ENCODE measurements at regions not wholly inside any gene's neighbourhood (a gene's known extent, or its start where the extent isn't known, plus 50 kb on each side); places are given as distances from the start of the nearest gene placed in this dataset.

DNA sequence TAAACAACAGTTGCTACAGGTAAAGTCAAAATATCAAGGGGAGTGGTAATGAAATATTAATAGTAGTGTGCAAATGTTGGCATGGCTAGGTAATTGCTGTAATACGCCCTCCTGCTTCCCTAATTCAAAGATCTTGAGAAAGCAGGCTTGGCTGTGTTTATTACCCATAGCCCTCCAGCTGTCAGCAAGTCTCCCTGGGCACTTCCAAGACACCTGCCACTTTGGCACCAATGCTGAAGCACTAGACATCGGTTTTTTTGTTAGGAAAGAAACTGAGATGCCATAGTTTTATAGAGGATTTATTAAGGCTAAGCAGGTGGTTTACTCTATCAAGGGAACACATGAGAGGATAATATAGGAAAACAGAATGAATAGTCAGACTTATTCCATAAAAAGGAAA is 64.4 kb downstream of the P2RY1 start:
- Histone ChIP-seq H3K27ac (no peak overlapping the region), H3K36me3 (ENCODE audit: low read depth) (no peaks in the 10 kb centered on the region), H3F3A (ENCODE audit: insufficient read depth, low read depth) (no peaks in the 10 kb centered on the region), H3K9me3 (ENCODE audit: insufficient read depth, low read depth) (no peaks in the 10 kb centered on the region), H3K9me2 (ENCODE audit: insufficient read depth) (peaks cover 3% of the 10 kb centered on the region; the same call in 1 of the 2 replicates), H3K4me3 (no peak overlapping the region), H4K20me1 (ENCODE audit: insufficient read depth) (no peaks in the 10 kb centered on the region), H3K4me1 (replicated peaks; ENCODE audit: insufficient read depth) (no peaks in the 10 kb centered on the region), H3K79me2 (ENCODE audit: low read depth) (no peaks in the 10 kb centered on the region), H2AFZ (no peak overlapping the region; the same call in 1 of the 2 replicates), H3K27me3 (ENCODE audit: insufficient read depth, low read depth) (no peaks in the 10 kb centered on the region), H3K4me2 (no peak overlapping the region)
- CTCF ChIA-PET, result no interaction called here
- intact Hi-C loops (cut with micrococcal nuclease; ENCODE audit: unreplicated experiment), result no loop called here
- BruUV-seq (replicated peaks), result no TSS peak
- TF ChIP-seq EZH2 (IDR thresholded peaks at IDR 0.05; ENCODE audit: low read depth), result no peak
- TF ChIP-seq, protein P1, sequence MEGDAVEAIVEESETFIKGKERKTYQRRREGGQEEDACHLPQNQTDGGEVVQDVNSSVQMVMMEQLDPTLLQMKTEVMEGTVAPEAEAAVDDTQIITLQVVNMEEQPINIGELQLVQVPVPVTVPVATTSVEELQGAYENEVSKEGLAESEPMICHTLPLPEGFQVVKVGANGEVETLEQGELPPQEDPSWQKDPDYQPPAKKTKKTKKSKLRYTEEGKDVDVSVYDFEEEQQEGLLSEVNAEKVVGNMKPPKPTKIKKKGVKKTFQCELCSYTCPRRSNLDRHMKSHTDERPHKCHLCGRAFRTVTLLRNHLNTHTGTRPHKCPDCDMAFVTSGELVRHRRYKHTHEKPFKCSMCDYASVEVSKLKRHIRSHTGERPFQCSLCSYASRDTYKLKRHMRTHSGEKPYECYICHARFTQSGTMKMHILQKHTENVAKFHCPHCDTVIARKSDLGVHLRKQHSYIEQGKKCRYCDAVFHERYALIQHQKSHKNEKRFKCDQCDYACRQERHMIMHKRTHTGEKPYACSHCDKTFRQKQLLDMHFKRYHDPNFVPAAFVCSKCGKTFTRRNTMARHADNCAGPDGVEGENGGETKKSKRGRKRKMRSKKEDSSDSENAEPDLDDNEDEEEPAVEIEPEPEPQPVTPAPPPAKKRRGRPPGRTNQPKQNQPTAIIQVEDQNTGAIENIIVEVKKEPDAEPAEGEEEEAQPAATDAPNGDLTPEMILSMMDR (conservative IDR thresholded peaks at IDR 0.05), result no peak
- POLR2A ChIA-PET (ENCODE audit: unreplicated experiment), result no interaction called here
- DNase-seq, result no peak

DNA sequence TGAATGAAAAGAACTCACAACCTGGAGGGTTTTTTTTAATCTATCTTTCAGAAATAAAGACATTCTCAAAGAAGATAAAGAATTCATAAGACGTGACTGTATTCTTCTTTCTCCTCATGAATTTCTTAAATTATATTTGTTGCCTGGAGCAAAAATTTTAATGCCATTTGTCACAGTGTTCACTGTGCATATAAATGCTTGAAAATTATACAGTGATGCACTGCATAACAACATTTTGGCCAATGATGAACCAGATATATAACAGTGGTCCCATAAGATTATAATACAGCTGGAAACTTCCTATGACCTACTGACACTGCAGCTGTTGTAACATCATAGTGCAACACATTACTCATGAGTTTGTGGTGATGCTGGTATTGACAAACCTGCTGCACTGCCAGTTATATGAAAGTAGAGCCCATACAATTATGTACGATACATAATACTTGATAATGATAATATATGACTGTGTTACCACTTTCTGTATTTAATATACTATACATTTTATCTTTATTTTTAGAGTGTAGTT is 67.3 kb downstream of the P2RY1 start:
- H3K4me1 ChIP-seq (replicated peaks; ENCODE audit: insufficient read depth), result no peaks in the 10 kb centered on the region
- DNase-seq, result no peak

DNA sequence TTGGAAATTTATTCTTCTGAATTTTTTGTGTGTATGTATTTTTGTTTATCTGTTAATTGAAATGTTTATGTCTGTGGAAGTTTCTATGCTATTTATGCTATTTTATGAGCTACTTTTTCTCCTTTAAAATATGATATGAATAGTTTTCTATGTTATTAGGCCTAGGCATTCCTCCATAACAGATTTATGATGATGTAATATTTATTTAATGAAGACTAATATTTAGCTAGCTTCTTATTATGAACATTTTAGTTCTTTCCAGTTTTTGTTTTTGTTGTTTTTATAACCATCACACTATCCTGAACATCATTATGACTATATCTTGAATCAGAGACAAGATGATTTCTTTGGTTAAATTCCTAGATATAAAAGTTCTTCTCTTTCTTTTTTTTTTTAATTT is 70.7 kb downstream of the P2RY1 start:
- TF ChIP-seq, protein P1 (conservative IDR thresholded peaks at IDR 0.05), result no peak
- no peak for TF ChIP-seq EZH2 (IDR thresholded peaks at IDR 0.05; ENCODE audit: low read depth)
- ChIA-PET CTCF (no interaction called here), POLR2A (ENCODE audit: unreplicated experiment) (interaction anchor here (0.7 kb wide), 1 partner anchor 550 kb away, joined by 3 read pairs; no protein-coding TSS in a partner anchor)

More for the DNA sequence above, 67.3 kb downstream of the P2RY1 start:
- H3K79me2 ChIP-seq (ENCODE audit: low read depth), result no peaks in the 10 kb centered on the region
- BruUV-seq (replicated peaks), result no TSS peak
- H3K27ac ChIP-seq, result no peak overlapping the region
- POLR2A ChIA-PET (ENCODE audit: unreplicated experiment), result no interaction called here
- no peak overlapping the region for H3K4me3 ChIP-seq
- no peaks in the 10 kb centered on the region for H3K36me3 ChIP-seq (ENCODE audit: low read depth)
- CTCF ChIA-PET, result no interaction called here
- H3K27me3 ChIP-seq (ENCODE audit: insufficient read depth, low read depth), result no peaks in the 10 kb centered on the region
- no peaks in the 10 kb centered on the region for H3K9me3 ChIP-seq (ENCODE audit: insufficient read depth, low read depth)
- no peaks in the 10 kb centered on the region for H4K20me1 ChIP-seq (ENCODE audit: insufficient read depth)
- intact Hi-C loops (cut with micrococcal nuclease; ENCODE audit: unreplicated experiment), result no loop called here
- no peak overlapping the region for H2AFZ ChIP-seq
- H3F3A ChIP-seq (ENCODE audit: insufficient read depth, low read depth), result no peaks in the 10 kb centered on the region
- no peak overlapping the region for H3K4me2 ChIP-seq
- peaks cover 3% of the 10 kb centered on the region; the same call in 1 of the 2 replicates for H3K9me2 ChIP-seq (ENCODE audit: insufficient read depth)
- TF ChIP-seq EZH2 (IDR thresholded peaks at IDR 0.05; ENCODE audit: low read depth), result no peak
- TF ChIP-seq, protein P1 (conservative IDR thresholded peaks at IDR 0.05), result no peak

More for the DNA sequence above, 70.7 kb downstream of the P2RY1 start:
- H3K36me3 ChIP-seq (ENCODE audit: low read depth), result no peaks in the 10 kb centered on the region
- H3K27me3 ChIP-seq (ENCODE audit: insufficient read depth, low read depth), result no peaks in the 10 kb centered on the region
- H3F3A ChIP-seq (ENCODE audit: insufficient read depth, low read depth), result no peaks in the 10 kb centered on the region
- intact Hi-C loops (cut with micrococcal nuclease; ENCODE audit: unreplicated experiment), result no loop called here
- no peak overlapping the region for H3K4me3 ChIP-seq
- no peak overlapping the region for H2AFZ ChIP-seq
- H4K20me1 ChIP-seq (ENCODE audit: insufficient read depth), result no peaks in the 10 kb centered on the region
- BruUV-seq (replicated peaks), result no TSS peak
- peaks cover 12% of the 10 kb centered on the region; the same call in 1 of the 2 replicates for H3K4me1 ChIP-seq (replicated peaks; ENCODE audit: insufficient read depth)
- no peak for DNase-seq
- H3K27ac ChIP-seq, result no peak overlapping the region
- H3K9me2 ChIP-seq (ENCODE audit: insufficient read depth), result no peaks in the 10 kb centered on the region
- no peak overlapping the region for H3K4me2 ChIP-seq
- no peaks in the 10 kb centered on the region for H3K9me3 ChIP-seq (ENCODE audit: insufficient read depth, low read depth)
- no peaks in the 10 kb centered on the region for H3K79me2 ChIP-seq (ENCODE audit: low read depth)

Measured in PC-9 (cell line).